ENCODE measurements at regions not wholly inside any gene's neighbourhood (a gene's known extent, or its start where the extent isn't known, plus 50 kb on each side); places are given as distances from the start of the nearest gene placed in this dataset.

GRCh38 chr6:63448229-63448628 is 124.1 kb upstream of the LOC128125822 start:
- H3K4me3 ChIP-seq (replicated peaks in 1 of 2; ENCODE audit: low read depth in 2 of 2, low read length in 2 of 2), result no peak overlapping the region
- DNase-seq (ENCODE audit: low read depth in 2 of 2), result peak in 1 of 2 donors; percentile 20
- no peak for TF ChIP-seq CTCF (IDR thresholded peaks at IDR 0.05; ENCODE audit: low read depth, low read length)

GRCh38 chr6:63449714-63450113 is 122.6 kb upstream of the LOC128125822 start:
- DNase-seq (ENCODE audit: low read depth in 2 of 2), result no peak
- no peak for TF ChIP-seq CTCF (IDR thresholded peaks at IDR 0.05; ENCODE audit: low read depth, low read length)
- H3K4me3 ChIP-seq (replicated peaks in 1 of 2; ENCODE audit: low read depth in 2 of 2, low read length in 2 of 2), result no peak overlapping the region

- TF ChIP-seq CTCF (IDR thresholded peaks at IDR 0.05; ENCODE audit: low read depth, low read length), result no peak
- H3K4me3 ChIP-seq (replicated peaks in 1 of 2; ENCODE audit: low read depth in 2 of 2, low read length in 2 of 2), result no peak overlapping the region
- DNase-seq (ENCODE audit: low read depth in 2 of 2), result no peak
These were observed 121.0 kb upstream of the LOC128125822 start for GRCh38 chr6:63451238-63451637.

- DNase-seq (ENCODE audit: low read depth in 2 of 2), result peak; percentile 2 to 8
- H3K4me3 ChIP-seq (replicated peaks in 1 of 2; ENCODE audit: low read depth in 2 of 2, low read length in 2 of 2), result no peak overlapping the region
- no peak for TF ChIP-seq CTCF (IDR thresholded peaks at IDR 0.05; ENCODE audit: low read depth, low read length)
These were observed 120.2 kb upstream of the LOC128125822 start for GRCh38 chr6:63452125-63452524.

- DNase-seq (ENCODE audit: low read depth in 2 of 2), result no peak
- no peak for TF ChIP-seq CTCF (IDR thresholded peaks at IDR 0.05; ENCODE audit: low read depth, low read length)
- no peak overlapping the region for H3K4me3 ChIP-seq (replicated peaks in 1 of 2; ENCODE audit: low read depth in 2 of 2, low read length in 2 of 2)
These were observed 115.5 kb upstream of the LOC128125822 start for GRCh38 chr6:63456734-63457133.

GRCh38 chr6:63458480-63459115 is 113.7 kb upstream of the LOC128125822 start:
- no peak overlapping the region for H3K4me3 ChIP-seq (replicated peaks in 1 of 2; ENCODE audit: low read depth in 2 of 2, low read length in 2 of 2)
- TF ChIP-seq CTCF (IDR thresholded peaks at IDR 0.05; ENCODE audit: low read depth, low read length), result no peak
- no peak for DNase-seq (ENCODE audit: low read depth in 2 of 2)

GRCh38 chr6:63459814-63460213 is 112.5 kb upstream of the LOC128125822 start:
- DNase-seq (ENCODE audit: low read depth in 2 of 2), result no peak
- no peak for TF ChIP-seq CTCF (IDR thresholded peaks at IDR 0.05; ENCODE audit: low read depth, low read length)

More at GRCh38 chr6:63459814-63460213, 112.5 kb upstream of the LOC128125822 start:
- H3K4me3 ChIP-seq (replicated peaks in 1 of 2; ENCODE audit: low read depth in 2 of 2, low read length in 2 of 2), result no peak overlapping the region
